Fibroblast of the aortic adventitia (primary cell): ENCODE measurements at regions not wholly inside any gene's neighbourhood (a gene's known extent, or its start where the extent isn't known, plus 50 kb on each side); places are given as distances from the start of the nearest gene placed in this dataset.
"Not testable (repeated sequence)": the region's sequence is repeated elsewhere in the genome, so short reads cannot be mapped to it uniquely, and the experiment has no call there.

Experiments
- DNase-seq: peaks from one replicate; pipeline ENCODE4 v3.0.0-alpha.2; 2010; ENCODE audit warnings: low read depth
- H3K4me3 ChIP-seq: 2 replicates; pipeline ENCODE4 v1.5.1; 2011; ENCODE audit warnings: low read depth, mild to moderate bottlenecking, control low read depth, low read length, moderate library complexity
- TF ChIP-seq, protein P1 (sequence below): IDR thresholded peaks from 2 replicates; pipeline ENCODE4 v1.5.1; 2011; ENCODE audit warnings: mild to moderate bottlenecking, low read length, control low read depth, inconsistent platforms; ENCODE audit not compliant: insufficient read depth

DNA sequence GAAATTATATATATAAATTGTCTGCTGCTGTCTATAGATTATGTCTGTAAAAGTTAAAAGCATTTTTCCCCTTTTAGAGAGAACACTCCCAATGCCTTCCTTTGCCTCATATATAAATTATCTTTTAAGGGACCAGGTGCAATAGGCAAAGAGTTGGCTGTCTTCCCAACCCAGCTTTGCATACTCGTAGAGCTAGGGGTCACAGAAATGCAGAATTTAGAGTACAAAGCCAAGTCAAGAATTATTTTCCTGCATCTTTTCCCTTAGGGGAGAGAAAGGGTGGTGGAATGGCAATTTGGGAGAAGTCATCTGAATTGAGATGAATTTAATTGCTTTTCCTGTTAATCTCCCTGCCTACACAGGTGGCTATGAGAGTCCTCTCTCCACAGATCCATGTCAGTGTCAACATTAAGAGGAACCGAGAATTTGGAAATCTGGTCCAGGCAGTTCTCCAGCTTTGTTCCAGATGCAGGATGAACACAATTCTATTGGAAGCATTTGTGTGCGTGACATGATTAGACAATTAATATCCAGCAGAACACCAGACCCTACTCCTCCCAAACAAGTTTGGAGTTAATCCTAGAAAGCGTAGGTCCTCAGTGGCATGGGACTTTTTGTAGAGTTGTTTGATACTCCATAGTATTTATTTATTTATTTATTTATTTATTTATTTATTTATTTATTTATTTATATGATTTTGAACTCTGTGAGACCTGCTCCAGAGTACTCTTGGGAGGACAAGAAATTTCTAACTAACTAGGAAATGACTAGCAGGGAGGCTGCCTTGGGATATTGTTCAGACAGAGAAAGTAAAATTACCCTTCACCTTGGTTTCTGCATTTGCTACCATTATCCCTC lies 80.3 kb upstream of the SKAP2 start:
- DNase-seq: no peak
- TF ChIP-seq, protein P1, sequence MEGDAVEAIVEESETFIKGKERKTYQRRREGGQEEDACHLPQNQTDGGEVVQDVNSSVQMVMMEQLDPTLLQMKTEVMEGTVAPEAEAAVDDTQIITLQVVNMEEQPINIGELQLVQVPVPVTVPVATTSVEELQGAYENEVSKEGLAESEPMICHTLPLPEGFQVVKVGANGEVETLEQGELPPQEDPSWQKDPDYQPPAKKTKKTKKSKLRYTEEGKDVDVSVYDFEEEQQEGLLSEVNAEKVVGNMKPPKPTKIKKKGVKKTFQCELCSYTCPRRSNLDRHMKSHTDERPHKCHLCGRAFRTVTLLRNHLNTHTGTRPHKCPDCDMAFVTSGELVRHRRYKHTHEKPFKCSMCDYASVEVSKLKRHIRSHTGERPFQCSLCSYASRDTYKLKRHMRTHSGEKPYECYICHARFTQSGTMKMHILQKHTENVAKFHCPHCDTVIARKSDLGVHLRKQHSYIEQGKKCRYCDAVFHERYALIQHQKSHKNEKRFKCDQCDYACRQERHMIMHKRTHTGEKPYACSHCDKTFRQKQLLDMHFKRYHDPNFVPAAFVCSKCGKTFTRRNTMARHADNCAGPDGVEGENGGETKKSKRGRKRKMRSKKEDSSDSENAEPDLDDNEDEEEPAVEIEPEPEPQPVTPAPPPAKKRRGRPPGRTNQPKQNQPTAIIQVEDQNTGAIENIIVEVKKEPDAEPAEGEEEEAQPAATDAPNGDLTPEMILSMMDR: no peak
- H3K4me3 ChIP-seq: no peak overlapping the region

DNA sequence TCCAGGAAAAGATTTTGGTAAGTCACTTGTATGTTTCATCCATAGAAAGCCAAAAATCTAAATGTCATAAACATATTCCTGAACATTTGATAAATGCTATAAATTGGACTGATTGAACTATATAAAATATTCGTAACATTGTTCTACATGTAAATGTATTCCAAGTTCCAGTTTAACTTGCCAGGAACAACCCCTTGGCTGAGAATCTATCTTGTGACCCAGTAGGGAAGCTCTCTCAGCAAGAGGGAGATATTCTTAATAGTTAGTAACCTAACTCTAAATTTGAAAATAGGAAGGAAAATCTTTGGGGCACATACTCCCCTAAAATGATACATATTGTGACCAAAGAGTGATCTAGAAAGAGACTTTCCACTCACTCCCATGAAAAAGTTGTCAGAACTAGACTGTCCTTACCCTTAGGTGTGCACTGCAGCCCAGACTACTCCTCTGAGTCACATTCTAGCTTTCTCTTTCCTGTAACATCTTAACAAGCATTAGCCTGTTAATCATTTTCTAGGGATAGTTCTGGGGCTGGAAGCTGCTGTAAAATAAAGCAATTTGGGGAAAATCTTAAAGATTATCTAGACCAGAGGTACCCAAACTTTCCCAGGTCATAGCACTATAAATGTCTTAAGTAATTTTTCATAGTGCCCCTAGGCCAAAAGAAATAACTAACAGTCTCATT lies 73.7 kb upstream of the SKAP2 start:
- H3K4me3 ChIP-seq: no peak overlapping the region
- DNase-seq: no peak
- TF ChIP-seq, protein P1: no peak

DNA sequence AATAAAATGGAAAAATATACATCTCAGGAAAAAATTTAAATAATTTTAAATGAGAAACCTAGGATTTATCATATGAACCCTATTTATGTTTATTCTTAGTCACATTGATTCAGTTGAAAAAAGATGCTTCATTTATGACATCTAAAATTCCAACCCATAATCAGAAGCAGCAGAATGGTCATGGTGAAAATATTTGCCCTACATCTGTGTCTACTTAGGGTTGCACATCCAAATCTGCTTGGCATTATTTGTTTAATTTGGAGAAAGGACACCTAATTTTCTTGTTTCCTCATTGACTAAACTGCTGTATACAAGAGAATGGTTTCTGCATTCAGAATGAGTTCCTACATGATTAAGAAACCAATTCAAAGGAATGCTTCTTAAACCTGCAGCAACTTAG lies 72.9 kb upstream of the SKAP2 start:
- TF ChIP-seq, protein P1: no peak
- no peak overlapping the region for H3K4me3 ChIP-seq
- no peak for DNase-seq

DNA sequence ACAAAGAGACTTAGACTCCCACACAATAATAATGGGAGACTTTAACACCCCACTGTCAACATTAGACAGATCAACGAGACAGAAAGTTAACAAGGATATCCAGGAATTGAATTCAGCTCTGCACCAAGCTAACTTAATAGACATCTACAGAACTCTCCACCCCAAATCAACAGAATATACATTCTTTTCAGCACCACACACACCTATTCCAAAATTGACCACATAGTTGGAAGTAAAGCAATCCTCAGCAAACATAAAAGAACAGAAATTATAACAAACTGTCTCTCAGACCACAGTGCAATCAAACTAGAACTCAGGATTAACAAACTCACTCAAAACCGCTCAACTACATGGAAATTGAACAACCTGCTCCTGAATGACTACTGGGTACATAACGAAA lies 68.2 kb upstream of the SKAP2 start:
- not testable (repeated sequence) for H3K4me3 ChIP-seq, DNase-seq

DNA sequence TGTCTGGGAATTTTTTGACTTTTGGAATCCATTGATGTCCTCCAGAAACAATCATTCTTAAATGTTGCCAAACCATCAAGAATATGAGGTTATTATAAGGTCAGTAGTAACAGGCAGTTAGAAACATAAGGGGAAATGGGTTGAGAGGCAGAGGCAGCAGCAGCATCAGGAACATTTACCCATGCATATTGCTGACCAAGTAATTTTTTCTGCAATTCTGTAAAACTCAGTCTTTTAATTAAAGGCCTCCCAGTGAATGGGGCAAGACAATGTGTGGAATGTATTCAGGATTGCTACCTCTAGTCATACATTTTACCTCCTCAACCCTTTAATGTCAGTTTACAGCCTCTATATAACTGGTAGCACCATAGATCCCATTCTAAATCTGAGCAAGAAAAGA lies 66.5 kb upstream of the SKAP2 start:
- DNase-seq: no peak
- H3K4me3 ChIP-seq: no peak overlapping the region
- TF ChIP-seq, protein P1: no peak

DNA sequence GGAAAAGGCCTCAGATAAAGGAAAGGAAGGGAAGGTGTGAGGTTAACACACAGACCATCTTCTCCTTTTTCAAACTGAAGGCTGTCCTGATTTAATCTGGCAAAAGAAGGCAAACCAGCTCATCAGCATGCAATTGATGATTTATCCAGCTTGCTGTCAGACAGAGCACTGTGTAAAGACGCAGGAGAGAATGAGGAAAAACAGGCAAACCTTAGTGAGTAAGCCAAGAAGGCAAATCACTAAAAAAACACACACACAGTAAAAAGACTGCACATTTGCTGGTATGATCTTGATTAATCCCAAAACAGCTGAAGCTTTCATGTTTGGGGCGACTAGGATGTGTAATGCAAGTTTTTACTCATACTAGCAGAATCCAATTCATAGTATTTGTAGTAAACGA lies 65.8 kb upstream of the SKAP2 start:
- DNase-seq: peak; percentile 10
- TF ChIP-seq, protein P1: no peak
- H3K4me3 ChIP-seq: no peak overlapping the region

DNA sequence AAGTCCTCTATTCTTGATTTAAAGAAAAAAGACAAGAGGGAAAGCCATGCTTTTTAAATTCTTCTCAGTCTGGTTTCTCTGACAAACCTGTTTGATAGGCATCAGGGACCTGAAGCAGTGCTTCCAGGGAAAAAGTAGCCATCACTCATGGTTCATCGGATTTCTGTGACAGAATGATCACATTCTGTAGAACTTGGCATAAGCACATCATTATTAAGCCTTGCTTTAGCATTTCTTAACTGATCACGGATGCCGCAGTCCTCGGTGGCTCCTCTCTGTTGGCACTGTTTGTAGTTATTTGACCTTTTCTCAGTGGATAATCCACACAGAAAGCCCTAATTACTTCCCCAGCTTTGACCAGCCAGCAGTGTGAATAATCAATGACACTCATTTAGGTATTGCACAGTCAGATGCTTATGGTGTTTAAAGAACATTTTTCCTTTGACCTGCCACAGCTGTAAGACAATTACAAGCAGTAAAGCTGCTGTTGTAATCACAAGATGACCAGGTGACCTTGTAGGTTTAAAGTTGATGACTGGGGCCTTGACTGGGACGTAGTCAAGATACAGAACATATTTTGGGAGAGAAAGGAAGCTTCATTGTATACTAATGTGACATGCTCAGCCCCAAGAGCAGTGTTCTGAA lies 64.4 kb upstream of the SKAP2 start:
- TF ChIP-seq, protein P1: no peak

More for the DNA sequence above, 64.4 kb upstream of the SKAP2 start:
- no peak for DNase-seq
- no peak overlapping the region for H3K4me3 ChIP-seq
